MM.1S (cell line): ENCODE measurements at regions not wholly inside any gene's neighbourhood (a gene's known extent, or its start where the extent isn't known, plus 50 kb on each side); places are given as distances from the start of the nearest gene placed in this dataset.
"Not testable (repeated sequence)": the region's sequence is repeated elsewhere in the genome, so short reads cannot be mapped to it uniquely, and the experiment has no call there.

Experiments used
- DNase-seq: peaks from one replicate; pipeline ENCODE4 v3.0.0-alpha.2; 2015
- H2AFZ ChIP-seq: fragments of 300-600 bp; sonication (generic); 2 replicates; pipeline ENCODE4 v1.6.0; 2016; ENCODE audit warnings: antibody characterized with exemption, low read length
- H3F3A ChIP-seq: fragments of 300-600 bp; sonication (generic); 2 replicates; pipeline ENCODE4 v1.6.1; 2016; ENCODE audit warnings: mild to moderate bottlenecking, antibody characterized with exemption, low read length, moderate library complexity, mixed read lengths; ENCODE audit not compliant: insufficient read depth
- H3K27ac ChIP-seq: fragments of 300-600 bp; sonication (generic); 2 replicates; pipeline ENCODE4 v1.5.1; 2016; ENCODE audit warnings: mild to moderate bottlenecking, low read length
- H3K27me3 ChIP-seq: fragments of 300-600 bp; sonication (generic); replicated peaks from 2 replicates; pipeline ENCODE4 v1.6.0; 2016; ENCODE audit warnings: low read length; ENCODE audit not compliant: insufficient read depth
- H3K36me3 ChIP-seq: fragments of 300-600 bp; sonication (generic); replicated peaks from 2 replicates; pipeline ENCODE4 v1.6.1; 2016; ENCODE audit warnings: mild to moderate bottlenecking, low read length, mixed read lengths; ENCODE audit not compliant: insufficient read depth
- H3K4me1 ChIP-seq: fragments of 300-600 bp; sonication (generic); 2 replicates; pipeline ENCODE4 v1.6.1; 2016; ENCODE audit warnings: low read length, mixed read lengths
- H3K4me2 ChIP-seq: fragments of 300-600 bp; sonication (generic); 2 replicates; pipeline ENCODE4 v1.6.0; 2016; ENCODE audit warnings: low read depth, low read length
- H3K4me3 ChIP-seq: fragments of 300-600 bp; sonication (generic); 2 replicates; pipeline ENCODE4 v1.5.1; 2016; ENCODE audit warnings: low read length, mixed read lengths
- H3K79me2 ChIP-seq: fragments of 300-600 bp; sonication (generic); 2 replicates; pipeline ENCODE4 v1.6.1; 2016; ENCODE audit warnings: mixed run types, low read length, mixed read lengths
- H3K9ac ChIP-seq: fragments of 300-600 bp; sonication (generic); 2 replicates; pipeline ENCODE4 v1.6.1; 2016; ENCODE audit warnings: low read length, mixed read lengths
- H3K9me2 ChIP-seq: fragments of 300-600 bp; sonication (generic); replicated peaks from 2 replicates; pipeline ENCODE4 v1.6.1; 2016; ENCODE audit warnings: mild to moderate bottlenecking, low read length, mixed read lengths; ENCODE audit not compliant: insufficient read depth
- H3K9me3 ChIP-seq: fragments of 300-600 bp; sonication (generic); replicated peaks from 2 replicates; pipeline ENCODE4 v1.6.1; 2016; ENCODE audit warnings: mild to moderate bottlenecking, low read length, mixed read lengths; ENCODE audit not compliant: insufficient read depth
- H4K20me1 ChIP-seq: fragments of 300-600 bp; sonication (generic); 2 replicates; pipeline ENCODE4 v1.6.1; 2016; ENCODE audit warnings: mild to moderate bottlenecking, low read length, moderate library complexity, mixed read lengths; ENCODE audit not compliant: insufficient read depth
- CTCF ChIP-seq: fragments of 300-600 bp; sonication (generic); IDR thresholded peaks from 2 replicates; pipeline ENCODE4 v1.5.1; 2016; ENCODE audit warnings: antibody characterized with exemption, low read length, mixed read lengths
- EZH2 ChIP-seq: fragments of 300-600 bp; sonication (generic); optimal IDR thresholded peaks from 2 replicates; pipeline ENCODE3; 2017; ENCODE audit warnings: low read depth, mild to moderate bottlenecking, antibody characterized with exemption, low read length, mixed read lengths
- EZH2phosphoT487 ChIP-seq: fragments of 300-600 bp; sonication (generic); IDR thresholded peaks from 2 replicates; pipeline ENCODE4 v1.6.1; 2018; ENCODE audit warnings: antibody characterized with exemption, low read length

DNA sequence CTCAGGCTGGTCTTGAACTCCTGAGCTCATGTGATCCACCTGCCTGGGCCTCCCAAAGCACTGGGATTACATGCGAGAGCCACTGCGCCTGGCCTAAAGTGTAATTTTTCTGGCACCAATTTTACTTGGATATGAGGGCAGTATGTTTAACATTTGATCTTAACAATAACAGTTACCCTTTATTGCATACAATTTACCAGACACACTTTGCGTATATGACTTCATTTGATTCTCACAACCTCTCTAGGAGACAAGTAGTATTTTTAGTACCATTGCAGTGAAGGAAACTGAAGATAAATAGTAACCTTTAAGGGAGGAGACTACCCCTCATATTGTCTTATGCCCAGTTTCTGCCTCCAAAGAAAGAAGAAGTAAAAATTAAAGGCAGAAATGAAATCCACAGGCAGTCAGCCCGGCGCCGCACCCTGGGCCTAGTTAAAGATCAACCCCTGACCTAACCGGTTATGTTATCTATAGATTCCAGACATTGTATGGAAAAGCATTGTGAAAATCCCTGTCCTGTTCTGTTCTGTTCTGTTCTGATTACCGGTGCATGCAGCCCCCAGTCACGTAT is 54.0 kb downstream of the CYP26A1 start:
- H4K20me1 ChIP-seq, H3K9me2 ChIP-seq, H2AFZ ChIP-seq, H3K4me3 ChIP-seq, DNase-seq, H3K9ac ChIP-seq, H3K36me3 ChIP-seq, H3K27me3 ChIP-seq, H3K79me2 ChIP-seq, H3K27ac ChIP-seq, H3K4me2 ChIP-seq, H3K9me3 ChIP-seq: not testable (repeated sequence)
- Histone ChIP-seq H3K4me1 (peaks cover 22% of the 10 kb centered on the region), H3F3A (peaks cover 22% of the 10 kb centered on the region)

GRCh38 chr10:93131986-93132385 is 58.3 kb downstream of the CYP26A1 start:
- Histone ChIP-seq H4K20me1 (no peaks in the 10 kb centered on the region), H3K4me3 (no peak overlapping the region), H2AFZ (no peak overlapping the region), H3K4me2 (no peak overlapping the region), H3K9me3 (no peaks in the 10 kb centered on the region), H3K27ac (no peak overlapping the region), H3F3A (no peaks in the 10 kb centered on the region), H3K79me2 (no peaks in the 10 kb centered on the region), H3K36me3 (no peaks in the 10 kb centered on the region), H3K9ac (no peak overlapping the region), H3K4me1 (no peaks in the 10 kb centered on the region), H3K27me3 (no peaks in the 10 kb centered on the region), H3K9me2 (no peaks in the 10 kb centered on the region)
- no peak for TF ChIP-seq EZH2phosphoT487
- TF ChIP-seq EZH2, result no peak
- TF ChIP-seq CTCF, result no peak
- DNase-seq, result no peak

GRCh38 chr10:93138113-93138870 is 64.6 kb downstream of the CYP26A1 start:
- H3K79me2 ChIP-seq, result no peaks in the 10 kb centered on the region
- H2AFZ ChIP-seq, result no peak overlapping the region
- no peak for DNase-seq
- H3K9ac ChIP-seq, result no peak overlapping the region
- H3K9me3 ChIP-seq, result no peaks in the 10 kb centered on the region
- H3K27ac ChIP-seq, result no peak overlapping the region
- H3K36me3 ChIP-seq, result no peaks in the 10 kb centered on the region
- no peaks in the 10 kb centered on the region for H3K9me2 ChIP-seq
- H3K27me3 ChIP-seq, result no peaks in the 10 kb centered on the region
- no peak overlapping the region for H3K4me2 ChIP-seq
- H3K4me1 ChIP-seq, result no peaks in the 10 kb centered on the region
- H3F3A ChIP-seq, result no peaks in the 10 kb centered on the region
- TF ChIP-seq EZH2, result no peak
- no peak for TF ChIP-seq EZH2phosphoT487
- TF ChIP-seq CTCF, result no peak
- no peak overlapping the region for H3K4me3 ChIP-seq
- H4K20me1 ChIP-seq, result no peaks in the 10 kb centered on the region

DNA sequence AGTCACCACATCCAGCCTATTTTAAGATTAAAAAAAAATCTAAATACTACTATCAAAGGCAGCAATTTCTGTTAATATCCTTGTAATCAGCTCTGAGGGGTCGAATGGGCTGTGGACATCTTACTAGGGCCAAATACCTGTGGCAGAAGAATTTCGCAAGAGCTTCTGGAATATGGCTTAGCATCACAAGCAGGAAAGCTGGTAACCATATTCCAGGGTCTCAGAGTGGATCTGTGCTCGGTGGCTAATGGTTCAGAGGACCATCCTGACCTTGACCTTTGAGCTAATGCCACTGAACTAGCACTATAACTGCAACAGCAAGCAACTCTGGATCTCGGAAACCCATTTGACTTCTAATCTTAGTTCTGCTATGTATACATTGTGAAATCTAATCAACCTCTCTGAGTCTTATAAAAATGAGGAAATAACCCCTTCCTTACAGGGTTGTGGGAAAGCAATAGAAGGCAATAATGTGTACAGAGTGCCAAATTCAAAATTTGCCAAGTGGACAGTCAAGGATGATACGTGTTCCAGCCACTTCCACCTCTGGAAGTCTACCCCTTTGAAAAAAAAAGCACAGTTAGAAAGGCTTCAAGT is 65.5 kb downstream of the CYP26A1 start:
- Histone ChIP-seq H3K27me3 (no peaks in the 10 kb centered on the region), H3K4me3 (no peak overlapping the region), H3K79me2 (no peaks in the 10 kb centered on the region), H4K20me1 (no peaks in the 10 kb centered on the region), H3K4me2 (no peak overlapping the region), H2AFZ (no peak overlapping the region), H3K36me3 (no peaks in the 10 kb centered on the region), H3K9ac (no peak overlapping the region), H3K27ac (no peak overlapping the region), H3F3A (no peaks in the 10 kb centered on the region), H3K4me1 (no peaks in the 10 kb centered on the region), H3K9me2 (no peaks in the 10 kb centered on the region), H3K9me3 (no peaks in the 10 kb centered on the region)
- TF ChIP-seq CTCF (no peak), EZH2 (no peak), EZH2phosphoT487 (no peak)
- no peak for DNase-seq
